ENCODE measurements at regions not wholly inside any gene's neighbourhood (a gene's known extent, or its start where the extent isn't known, plus 50 kb on each side); places are given as distances from the start of the nearest gene placed in this dataset.
"Not testable (repeated sequence)": the region's sequence is repeated elsewhere in the genome, so short reads cannot be mapped to it uniquely, and the experiment has no call there.

GRCh38 chr9:85433956-85434355 lies 307.8 kb downstream of the AGTPBP1 start:
- not testable (repeated sequence) for H3K27ac ChIP-seq (ENCODE audit: low read length); H3K79me2 ChIP-seq (replicated peaks; ENCODE audit: insufficient read depth, low read length); H3K4me2 ChIP-seq (ENCODE audit: low read length); H3F3A ChIP-seq (ENCODE audit: insufficient read depth, low read length, poor library complexity, severe bottlenecking); H3K27me3 ChIP-seq (ENCODE audit: insufficient read depth, low read depth, low read length); H3K4me3 ChIP-seq (ENCODE audit: low read length); H3K36me3 ChIP-seq (ENCODE audit: insufficient read depth, low read length); H3K9me2 ChIP-seq (ENCODE audit: insufficient read depth, low read length); H3K9me3 ChIP-seq (ENCODE audit: low read length); H2AFZ ChIP-seq (ENCODE audit: low read depth, low read length); H4K20me1 ChIP-seq (ENCODE audit: insufficient read depth); H3K9ac ChIP-seq (ENCODE audit: low read length)

- H3K36me3 ChIP-seq (ENCODE audit: insufficient read depth, low read length); H3K79me2 ChIP-seq (replicated peaks; ENCODE audit: insufficient read depth, low read length); H3K4me3 ChIP-seq (ENCODE audit: low read length); H3K9ac ChIP-seq (ENCODE audit: low read length); H3K9me2 ChIP-seq (ENCODE audit: insufficient read depth, low read length); H2AFZ ChIP-seq (ENCODE audit: low read depth, low read length); H3K27ac ChIP-seq (ENCODE audit: low read length); H3K27me3 ChIP-seq (ENCODE audit: insufficient read depth, low read depth, low read length); H4K20me1 ChIP-seq (ENCODE audit: insufficient read depth); H3F3A ChIP-seq (ENCODE audit: insufficient read depth, low read length, poor library complexity, severe bottlenecking); H3K4me2 ChIP-seq (ENCODE audit: low read length); H3K9me3 ChIP-seq (ENCODE audit: low read length): not testable (repeated sequence)
Measured at GRCh38 chr9:85433551-85433950, 308.2 kb downstream of the AGTPBP1 start.

- Histone ChIP-seq H3F3A (ENCODE audit: insufficient read depth, low read length, poor library complexity, severe bottlenecking) (no peaks in the 10 kb centered on the region), H2AFZ (ENCODE audit: low read depth, low read length) (no peak overlapping the region), H3K9me3 (ENCODE audit: low read length) (no peaks in the 10 kb centered on the region), H3K36me3 (ENCODE audit: insufficient read depth, low read length) (no peaks in the 10 kb centered on the region), H3K27me3 (ENCODE audit: insufficient read depth, low read depth, low read length) (no peaks in the 10 kb centered on the region), H4K20me1 (ENCODE audit: insufficient read depth) (no peaks in the 10 kb centered on the region), H3K9ac (ENCODE audit: low read length) (no peak overlapping the region), H3K27ac (ENCODE audit: low read length) (no peak overlapping the region), H3K79me2 (replicated peaks; ENCODE audit: insufficient read depth, low read length) (no peaks in the 10 kb centered on the region), H3K4me2 (ENCODE audit: low read length) (no peak overlapping the region), H3K9me2 (ENCODE audit: insufficient read depth, low read length) (no peaks in the 10 kb centered on the region), H3K4me3 (ENCODE audit: low read length) (no peak overlapping the region)
- TF ChIP-seq, protein P1, sequence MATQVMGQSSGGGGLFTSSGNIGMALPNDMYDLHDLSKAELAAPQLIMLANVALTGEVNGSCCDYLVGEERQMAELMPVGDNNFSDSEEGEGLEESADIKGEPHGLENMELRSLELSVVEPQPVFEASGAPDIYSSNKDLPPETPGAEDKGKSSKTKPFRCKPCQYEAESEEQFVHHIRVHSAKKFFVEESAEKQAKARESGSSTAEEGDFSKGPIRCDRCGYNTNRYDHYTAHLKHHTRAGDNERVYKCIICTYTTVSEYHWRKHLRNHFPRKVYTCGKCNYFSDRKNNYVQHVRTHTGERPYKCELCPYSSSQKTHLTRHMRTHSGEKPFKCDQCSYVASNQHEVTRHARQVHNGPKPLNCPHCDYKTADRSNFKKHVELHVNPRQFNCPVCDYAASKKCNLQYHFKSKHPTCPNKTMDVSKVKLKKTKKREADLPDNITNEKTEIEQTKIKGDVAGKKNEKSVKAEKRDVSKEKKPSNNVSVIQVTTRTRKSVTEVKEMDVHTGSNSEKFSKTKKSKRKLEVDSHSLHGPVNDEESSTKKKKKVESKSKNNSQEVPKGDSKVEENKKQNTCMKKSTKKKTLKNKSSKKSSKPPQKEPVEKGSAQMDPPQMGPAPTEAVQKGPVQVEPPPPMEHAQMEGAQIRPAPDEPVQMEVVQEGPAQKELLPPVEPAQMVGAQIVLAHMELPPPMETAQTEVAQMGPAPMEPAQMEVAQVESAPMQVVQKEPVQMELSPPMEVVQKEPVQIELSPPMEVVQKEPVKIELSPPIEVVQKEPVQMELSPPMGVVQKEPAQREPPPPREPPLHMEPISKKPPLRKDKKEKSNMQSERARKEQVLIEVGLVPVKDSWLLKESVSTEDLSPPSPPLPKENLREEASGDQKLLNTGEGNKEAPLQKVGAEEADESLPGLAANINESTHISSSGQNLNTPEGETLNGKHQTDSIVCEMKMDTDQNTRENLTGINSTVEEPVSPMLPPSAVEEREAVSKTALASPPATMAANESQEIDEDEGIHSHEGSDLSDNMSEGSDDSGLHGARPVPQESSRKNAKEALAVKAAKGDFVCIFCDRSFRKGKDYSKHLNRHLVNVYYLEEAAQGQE (IDR thresholded peaks at IDR 0.05; ENCODE audit: borderline replicate concordance), result no peak
- TF ChIP-seq EP300 (conservative IDR thresholded peaks at IDR 0.05; ENCODE audit: poor library complexity, severe bottlenecking) (no peak), MXI1 (conservative IDR thresholded peaks at IDR 0.05; ENCODE audit: poor library complexity, severe bottlenecking) (no peak), RAD21 (conservative IDR thresholded peaks at IDR 0.05) (no peak), SMC3 (conservative IDR thresholded peaks at IDR 0.05; ENCODE audit: poor library complexity) (no peak)
- TF ChIP-seq, protein P2, sequence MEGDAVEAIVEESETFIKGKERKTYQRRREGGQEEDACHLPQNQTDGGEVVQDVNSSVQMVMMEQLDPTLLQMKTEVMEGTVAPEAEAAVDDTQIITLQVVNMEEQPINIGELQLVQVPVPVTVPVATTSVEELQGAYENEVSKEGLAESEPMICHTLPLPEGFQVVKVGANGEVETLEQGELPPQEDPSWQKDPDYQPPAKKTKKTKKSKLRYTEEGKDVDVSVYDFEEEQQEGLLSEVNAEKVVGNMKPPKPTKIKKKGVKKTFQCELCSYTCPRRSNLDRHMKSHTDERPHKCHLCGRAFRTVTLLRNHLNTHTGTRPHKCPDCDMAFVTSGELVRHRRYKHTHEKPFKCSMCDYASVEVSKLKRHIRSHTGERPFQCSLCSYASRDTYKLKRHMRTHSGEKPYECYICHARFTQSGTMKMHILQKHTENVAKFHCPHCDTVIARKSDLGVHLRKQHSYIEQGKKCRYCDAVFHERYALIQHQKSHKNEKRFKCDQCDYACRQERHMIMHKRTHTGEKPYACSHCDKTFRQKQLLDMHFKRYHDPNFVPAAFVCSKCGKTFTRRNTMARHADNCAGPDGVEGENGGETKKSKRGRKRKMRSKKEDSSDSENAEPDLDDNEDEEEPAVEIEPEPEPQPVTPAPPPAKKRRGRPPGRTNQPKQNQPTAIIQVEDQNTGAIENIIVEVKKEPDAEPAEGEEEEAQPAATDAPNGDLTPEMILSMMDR (IDR thresholded peaks at IDR 0.05; ENCODE audit: poor library complexity, severe bottlenecking), result no peak
Measured at GRCh38 chr9:85433046-85433445, 308.7 kb downstream of the AGTPBP1 start.
